HG02938 (cell line): ENCODE measurements at regions not wholly inside any gene's neighbourhood (a gene's known extent, or its start where the extent isn't known, plus 50 kb on each side); places are given as distances from the start of the nearest gene placed in this dataset.
"Not testable (repeated sequence)": the region's sequence is repeated elsewhere in the genome, so short reads cannot be mapped to it uniquely, and the experiment has no call there.

Experiments
- ATAC-seq: cut with Tn5 transposase; IDR thresholded peaks from one replicate; pipeline ENCODE4 v1.9.1; 2021; ENCODE audit warnings: mild to moderate bottlenecking, moderate library complexity; ENCODE audit not compliant: unreplicated experiment

DNA sequence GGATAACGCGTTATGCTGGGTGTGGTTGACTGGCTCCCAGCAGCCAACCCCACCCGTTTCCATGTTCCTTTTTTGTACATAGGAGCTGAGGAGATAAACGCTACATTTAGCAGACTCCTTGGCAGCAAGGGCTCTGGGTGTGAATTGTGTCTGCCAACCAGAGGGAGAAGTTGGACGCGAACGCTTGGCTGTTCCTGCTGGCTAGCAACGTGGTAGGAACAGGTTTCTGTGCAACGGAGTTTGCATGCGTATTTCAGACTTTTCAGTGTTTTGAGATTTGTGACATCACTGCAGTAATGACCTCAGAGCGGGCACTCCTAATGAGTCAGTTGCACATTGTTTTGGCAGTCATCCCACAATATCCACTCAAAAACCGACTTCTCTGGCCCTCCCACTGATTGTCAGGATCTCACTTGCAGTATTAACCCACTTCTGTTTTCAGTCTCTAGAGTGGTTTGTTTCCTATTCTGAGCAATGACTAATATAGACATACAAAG lies 98.7 kb upstream of the RGS1 start:
- ATAC-seq: peak; percentile 90

DNA sequence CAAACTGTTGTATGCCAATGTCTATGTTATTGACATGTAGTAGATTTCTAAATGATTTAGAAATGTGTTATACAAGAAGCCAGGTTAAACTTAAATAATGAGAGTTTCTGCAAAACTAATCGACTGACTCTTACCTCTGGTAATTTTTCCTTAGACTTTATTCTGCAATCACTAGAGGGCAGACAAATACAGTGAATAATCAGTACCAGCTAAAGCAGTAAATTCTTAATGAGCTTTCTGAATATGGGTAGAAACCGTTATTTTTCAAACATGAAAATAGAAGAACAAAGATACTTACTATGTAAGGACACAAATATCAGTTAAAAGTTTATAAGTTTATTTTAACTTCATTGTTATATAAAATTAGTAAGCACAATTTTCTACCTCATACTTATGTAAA lies 97.9 kb upstream of the RGS1 start:
- no peak for ATAC-seq

DNA sequence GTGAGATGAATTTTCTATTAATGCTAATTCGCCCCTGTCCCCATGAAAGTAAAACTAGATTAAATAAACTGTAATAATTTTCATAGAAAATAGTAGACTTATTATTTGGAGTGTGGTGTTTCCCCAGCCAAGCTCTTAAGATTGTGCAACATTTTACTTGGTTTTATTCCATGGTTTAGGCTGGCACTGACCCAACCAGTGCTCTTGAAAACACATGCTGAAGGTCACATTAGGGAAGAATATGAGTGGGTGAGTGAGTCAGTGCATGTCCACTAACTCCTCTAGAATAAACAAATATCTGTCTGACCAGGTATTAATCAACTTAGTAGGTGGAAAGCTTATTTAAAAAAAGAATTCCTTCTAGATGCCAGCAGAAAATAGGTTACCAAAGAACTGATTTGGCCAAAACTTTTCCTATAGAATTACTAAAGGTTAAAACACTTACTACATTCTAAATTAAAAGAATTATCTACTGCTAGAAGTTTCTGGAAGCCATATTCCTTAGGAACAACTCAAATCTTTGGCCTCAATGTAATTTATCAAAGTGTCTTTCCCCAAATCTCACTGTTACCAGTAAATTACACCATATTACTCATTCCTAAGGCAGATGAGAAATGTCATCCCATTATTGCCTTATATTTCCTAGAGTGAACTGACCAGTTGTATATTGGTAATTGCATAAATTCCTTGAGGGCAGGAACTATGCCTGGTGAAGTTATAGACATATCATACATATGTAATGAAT lies 89.7 kb upstream of the RGS1 start:
- ATAC-seq: no peak

DNA sequence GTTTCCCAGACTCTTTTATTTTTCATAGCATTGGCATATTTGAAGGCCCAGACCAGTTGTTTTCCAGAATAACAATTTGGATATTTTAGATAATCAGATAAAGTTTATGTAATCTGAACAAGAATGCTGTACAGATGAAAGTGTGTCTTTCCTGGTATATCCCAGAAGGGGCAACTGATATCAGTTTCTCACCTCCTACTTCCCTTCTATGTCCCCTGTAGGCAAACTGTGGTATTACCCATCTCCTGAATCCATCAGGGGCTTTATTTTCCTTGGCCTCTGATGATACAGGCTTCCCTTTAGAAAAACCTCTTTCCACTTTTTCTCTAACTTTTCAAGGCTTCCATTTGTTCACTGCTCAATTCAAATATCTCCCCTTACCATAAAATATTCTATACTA lies 87.5 kb upstream of the RGS1 start:
- no peak for ATAC-seq

DNA sequence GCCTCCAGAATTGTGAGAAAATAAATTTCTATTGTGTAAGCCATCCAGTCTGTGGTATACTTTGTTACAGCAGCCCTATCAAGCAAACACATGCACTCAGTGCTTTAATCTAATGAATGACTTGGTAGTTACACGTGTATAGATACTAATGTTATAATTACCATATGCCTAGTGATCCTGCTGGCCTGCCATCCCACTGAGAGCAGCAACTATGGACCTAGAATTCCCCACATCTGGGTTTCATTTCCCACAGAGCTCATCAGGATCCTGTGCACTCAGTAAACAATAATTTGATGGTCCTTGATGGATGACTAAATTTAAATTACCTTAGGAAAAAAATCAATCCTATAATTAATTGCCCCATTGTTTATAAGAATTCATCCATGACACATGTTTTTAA lies 86.5 kb upstream of the RGS1 start:
- no peak for ATAC-seq

DNA sequence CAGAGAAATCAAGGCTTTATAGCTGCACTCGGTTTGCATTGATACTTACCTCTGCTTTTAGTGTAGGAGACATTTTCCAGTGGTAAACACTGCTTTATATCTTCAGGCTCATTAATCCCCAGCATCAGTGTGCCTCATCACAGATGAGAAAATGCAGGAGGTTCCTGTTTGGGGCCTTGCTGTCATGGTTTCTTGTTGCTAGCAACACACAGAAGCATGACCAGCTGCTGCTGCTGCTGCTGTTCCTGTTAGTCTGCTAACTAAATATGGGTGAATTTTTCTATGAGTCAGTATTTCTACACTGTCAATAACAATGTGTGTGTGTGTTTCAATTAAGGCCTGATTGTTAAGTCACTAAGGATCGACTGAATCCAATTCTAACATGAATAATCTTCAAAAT lies 85.8 kb upstream of the RGS1 start:
- ATAC-seq: peak; percentile 99

DNA sequence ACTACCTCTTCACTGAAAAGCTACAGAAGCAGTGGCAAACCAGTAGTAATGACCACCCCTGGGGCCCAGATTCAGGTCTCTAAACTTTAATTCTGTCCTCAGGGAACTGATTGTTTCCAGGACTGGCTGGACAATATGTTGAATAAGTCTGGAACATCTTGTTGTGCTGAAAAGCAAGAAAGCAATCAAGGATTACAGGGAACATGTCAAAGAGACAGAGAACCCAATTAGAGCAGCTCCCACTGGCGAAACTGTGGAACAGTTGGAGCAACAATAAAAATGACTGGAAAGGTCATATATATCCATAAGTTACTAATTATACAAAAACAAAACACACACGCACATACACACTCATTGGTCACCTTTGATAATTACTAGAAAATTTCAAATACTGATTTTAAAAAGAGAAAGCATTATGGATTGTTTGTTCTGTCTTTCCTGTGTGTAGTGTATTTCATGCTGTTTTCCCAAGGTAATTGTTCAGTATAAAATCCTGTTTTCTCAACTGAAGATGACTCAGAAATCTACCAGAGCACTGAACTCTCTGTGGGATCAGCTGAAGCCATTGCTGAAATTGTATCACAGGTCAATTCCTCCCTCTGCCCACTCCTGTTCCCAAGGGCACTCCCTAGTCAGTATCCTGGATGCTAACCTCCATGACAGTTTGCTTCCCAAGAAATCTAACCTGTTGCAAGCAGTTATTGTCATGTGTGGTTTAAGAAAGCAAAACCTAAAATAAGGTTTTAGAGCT lies 83.6 kb upstream of the RGS1 start:
- ATAC-seq: no peak

DNA sequence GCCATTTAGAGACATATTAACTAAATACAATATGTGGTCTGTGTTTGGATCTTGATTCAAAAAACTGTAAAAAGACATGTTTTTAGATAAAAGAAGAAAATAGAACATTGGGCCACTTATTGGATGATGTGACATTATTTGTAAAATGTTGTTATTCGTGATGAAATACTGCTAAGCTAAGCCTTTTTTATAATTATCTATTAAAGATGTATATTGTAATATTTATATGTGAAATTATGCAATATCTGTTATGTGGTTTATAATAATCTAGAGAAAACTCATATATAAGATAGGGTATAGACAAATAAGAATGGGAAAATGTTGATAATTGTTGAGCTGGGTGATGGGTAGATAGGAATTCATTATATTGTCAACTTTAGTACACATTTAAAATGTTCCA lies 82.0 kb upstream of the RGS1 start:
- no peak for ATAC-seq

DNA sequence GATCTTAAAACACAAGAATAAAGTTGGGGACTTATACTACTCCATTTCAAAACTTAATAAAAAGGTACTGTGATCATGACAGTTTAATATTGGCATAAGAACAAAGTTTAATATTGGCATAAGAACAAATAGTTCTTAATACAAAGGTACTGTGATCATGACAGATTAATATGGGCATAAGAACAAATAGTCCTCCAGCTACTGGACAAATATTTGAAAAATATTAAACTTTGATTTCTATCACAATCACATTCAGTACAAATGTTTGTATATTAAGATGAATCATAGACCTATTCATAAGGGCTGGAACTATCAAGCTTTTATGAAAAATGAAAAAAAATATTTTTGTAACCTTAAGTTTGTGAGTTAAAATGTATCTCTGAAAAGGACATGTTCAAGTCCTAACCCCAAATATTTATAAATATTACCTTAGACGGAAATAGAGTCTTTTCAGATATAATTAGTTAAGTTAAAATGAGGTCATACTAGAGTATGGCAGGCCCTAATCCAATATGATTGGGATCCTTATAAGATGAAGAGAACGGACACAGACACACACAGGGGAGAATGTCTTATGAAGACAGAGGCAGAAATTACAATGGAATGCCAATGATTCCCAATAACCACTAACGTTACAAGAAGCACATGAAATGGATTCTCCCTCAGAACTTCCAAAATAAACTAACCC lies 79.1 kb upstream of the RGS1 start:
- ATAC-seq: no peak

DNA sequence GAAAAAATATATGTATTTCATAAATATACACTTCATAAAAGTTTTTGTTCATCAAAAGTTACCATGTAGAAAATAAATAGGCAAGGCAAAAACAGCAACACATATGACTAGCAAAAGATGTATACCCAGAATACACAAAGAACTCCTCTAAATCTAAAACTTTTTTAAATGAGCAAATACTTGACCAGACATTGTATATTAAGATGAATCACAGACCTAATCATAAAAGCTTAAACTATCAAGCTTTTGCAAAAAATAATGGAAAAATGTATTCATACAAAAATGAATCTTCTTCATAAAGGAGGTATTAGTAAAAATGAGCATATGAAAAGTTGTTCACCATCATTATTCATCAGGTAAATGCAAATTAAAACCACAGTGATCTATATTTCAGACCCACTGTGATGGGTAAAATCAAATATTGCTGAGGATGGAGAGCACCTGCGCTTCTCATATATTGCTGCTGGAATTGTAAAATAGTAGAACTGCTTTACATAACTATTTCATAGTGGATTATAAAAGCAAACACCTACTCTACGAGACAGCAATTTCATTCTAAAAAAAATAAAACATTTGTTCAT lies 78.3 kb upstream of the RGS1 start:
- no peak for ATAC-seq

DNA sequence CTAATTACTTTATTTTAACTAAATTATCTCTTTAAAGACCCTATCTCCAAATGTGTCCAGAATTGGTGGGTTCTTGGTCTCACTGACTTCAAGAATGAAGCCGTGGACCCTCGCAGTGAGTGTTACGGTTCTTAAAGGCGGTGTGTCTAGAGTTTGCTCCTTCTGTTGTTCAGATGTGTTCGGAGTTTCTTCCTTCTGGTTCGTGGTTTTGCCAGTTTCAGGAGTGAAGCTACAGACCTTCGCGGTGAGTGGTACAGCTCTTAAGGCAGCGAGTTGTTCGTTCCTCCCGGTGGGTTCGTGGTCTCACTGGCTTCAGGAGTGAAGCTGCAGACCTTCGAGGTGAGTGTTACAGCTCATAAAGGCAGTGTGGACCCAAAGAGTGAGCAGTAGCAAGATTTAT lies 77.5 kb upstream of the RGS1 start:
- not testable (repeated sequence) for ATAC-seq

DNA sequence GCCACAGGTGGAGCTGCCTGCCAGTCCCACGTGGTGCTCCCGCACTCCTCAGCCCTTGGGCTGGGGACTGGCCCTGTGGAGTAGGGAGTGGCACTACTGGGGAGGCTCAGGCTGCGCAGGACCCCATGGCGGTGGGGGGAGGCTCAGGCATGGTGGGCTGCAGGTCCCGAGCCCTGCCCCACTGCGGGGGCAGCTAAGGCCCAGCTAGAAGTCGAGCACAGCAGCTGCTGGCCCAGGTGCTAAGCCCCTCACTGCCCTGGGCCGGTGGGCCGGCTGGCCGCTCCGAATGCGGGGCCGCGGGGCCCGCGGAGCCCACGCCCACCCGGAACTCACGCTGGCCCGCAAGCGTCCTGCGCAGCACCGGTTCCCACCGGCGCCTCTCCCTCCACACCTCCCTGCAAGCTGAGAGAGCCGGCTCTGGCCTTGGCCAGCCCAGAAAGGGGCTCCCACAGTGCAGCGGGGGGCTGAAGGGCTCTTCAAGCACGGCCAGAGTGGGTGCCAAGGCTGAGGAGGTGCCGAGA lies 76.5 kb upstream of the RGS1 start:
- not testable (repeated sequence) for ATAC-seq

DNA sequence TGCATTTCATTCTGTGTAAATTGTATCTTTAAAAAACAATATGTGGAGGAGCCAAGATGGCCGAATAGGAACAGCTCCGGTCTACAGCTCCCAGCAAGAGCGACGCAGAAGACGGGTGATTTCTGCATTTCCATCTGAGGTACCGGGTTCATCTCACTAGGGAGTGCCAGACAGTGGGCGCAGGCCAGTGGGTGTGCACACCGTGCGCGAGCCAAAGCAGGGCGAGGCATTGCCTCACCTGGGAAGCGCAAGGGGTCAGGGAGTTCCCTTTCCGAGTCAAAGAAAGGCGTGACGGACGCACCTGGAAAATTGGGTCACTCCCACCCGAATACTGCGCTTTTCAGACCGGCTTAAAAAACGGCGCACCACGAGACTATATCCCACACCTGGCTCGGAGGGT lies 75.0 kb upstream of the RGS1 start:
- not testable (repeated sequence) for ATAC-seq

DNA sequence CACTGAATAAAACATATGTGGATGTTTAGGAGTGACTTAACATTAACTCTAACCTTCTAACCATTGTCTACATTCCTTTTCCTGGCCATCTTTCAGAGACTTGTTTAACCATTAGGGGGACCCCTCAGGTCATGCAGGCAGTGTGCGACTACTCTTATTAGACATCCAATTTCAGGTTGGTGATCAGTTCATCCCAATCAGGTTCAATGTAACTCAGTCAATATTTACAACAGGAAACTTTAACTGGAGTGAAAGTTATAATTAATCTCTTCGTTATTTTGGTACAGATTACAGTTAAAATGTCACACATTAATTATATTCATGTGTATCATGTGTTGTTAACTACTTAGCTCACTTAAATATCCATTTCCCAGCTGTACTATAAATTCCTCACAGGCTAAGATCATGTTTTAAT lies 68.8 kb upstream of the RGS1 start:
- ATAC-seq: peak; percentile 93

DNA sequence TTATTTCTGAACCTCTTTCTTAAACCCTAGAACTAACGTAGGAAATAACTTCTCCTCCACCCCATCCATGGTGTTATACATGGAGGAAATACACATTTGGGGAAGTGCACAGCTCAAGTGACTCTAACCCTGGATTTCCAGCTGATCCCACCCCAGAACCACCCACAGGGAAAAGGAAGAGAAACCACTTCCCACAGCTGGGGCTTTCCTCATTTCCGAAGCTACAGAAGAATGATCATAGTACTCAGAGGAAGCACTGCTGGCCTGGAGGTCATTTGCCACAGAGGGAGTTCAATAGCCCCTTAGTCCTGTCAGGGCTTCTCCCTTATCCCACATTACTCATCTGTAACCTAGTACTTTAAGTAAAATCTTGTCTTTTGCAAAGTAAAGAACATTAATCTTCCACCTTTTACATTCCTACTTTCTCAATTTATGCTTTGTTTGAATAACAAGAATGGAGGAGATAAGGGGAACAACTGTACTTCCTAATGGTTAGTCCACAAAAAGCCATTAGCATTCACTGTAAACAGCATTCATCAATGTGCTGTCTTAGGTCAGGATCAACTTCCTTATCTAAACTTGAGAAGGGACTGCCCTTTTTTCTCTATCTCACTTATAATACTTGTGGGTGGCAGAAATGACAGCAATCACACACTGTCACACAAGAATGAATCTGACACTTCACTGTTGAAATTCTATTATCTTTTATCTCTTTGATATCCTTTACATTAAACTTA lies 63.0 kb upstream of the RGS1 start:
- peak; percentile 19 for ATAC-seq

DNA sequence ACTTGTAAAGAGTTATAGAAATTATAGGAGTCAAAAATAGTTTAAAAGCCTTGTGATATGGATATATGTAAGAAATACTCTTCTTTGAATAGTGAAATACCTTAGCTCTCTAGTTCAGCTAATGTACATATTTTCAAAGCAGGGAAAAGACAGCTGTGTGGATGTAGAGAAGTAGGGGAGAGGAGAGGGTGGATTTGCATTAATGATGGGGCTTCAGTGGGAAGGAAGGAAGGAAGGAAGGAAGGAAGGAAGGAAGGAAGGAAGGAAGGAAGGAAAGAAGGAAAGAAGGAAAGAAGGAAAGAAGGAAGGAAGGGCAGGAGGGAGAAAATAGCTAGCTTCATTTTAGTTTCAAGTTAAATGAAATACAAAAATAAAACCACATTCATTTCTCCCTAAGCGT lies 62.4 kb upstream of the RGS1 start:
- no peak for ATAC-seq

DNA sequence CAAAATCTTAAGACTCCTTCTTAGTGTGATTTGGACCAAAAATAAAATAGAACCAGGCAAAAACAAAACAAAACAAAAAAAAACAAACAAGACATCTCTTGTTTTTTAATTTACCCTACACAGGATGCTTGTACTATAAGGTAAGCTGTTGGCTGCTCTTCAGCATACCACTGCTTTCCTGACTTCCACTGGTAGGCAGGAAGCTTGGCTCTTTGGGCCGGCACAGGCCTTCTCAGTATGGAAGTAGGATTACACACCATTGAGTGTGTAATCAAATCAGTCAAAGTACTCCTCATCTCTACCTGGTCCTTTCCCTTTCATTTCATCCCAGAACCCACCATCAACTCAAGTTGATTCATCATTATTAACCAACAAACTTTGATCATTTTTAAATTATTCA lies 61.9 kb upstream of the RGS1 start:
- no peak for ATAC-seq

DNA sequence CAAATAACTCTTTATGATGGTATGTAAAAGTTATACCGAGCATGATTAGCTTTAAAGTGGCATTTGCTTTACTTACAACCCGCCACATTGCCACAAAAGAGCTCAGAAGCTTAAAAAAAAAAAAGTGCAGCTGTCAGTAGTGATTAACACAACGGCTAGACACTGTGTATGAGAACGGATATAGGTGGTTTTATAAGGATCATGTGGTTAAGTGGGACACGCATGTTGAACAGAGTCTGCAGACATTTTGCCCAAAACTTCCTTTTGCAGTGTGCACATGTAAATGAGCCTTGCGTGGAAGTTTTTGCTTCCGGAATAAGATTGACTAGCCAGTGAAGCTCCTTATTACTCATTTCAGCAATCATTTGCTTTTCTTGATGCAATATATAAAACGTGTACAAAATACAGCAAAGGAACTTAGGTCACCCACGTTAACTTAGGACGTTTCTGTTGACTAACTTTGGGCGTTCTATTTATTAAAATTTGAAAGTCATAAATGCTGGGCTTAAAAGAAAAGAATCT lies 58.7 kb upstream of the RGS1 start:
- ATAC-seq: peak; percentile 96

DNA sequence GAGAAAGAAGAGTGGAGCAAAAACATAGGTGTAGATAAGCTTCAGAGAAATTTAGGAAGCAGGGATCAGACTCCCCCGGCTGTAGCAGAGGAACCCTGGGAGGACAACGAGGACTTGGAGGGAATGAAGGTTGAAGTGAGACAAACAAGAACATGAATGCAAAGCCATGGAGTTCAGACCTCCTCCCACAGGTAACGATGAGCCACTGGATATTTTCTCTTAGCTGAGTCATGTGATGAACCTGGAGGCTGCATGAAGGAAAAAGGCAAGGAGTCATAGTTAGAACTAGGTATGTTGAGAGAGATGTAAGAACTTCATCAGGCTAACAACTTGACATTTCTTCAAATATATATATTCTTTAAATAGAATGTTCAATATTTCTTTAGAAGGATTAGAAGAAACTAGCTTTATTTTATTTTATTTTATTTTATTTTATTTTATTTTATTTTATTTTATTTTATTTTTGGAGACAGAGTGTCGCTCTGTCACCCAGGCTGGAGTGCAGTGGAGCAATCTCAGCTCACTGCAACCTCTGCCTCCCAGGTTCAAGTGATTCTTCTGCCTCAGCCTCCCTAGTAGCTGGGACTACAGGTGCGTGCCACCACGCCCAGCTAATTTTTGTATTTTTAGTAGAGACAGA lies 57.7 kb upstream of the RGS1 start:
- ATAC-seq: not testable (repeated sequence)

DNA sequence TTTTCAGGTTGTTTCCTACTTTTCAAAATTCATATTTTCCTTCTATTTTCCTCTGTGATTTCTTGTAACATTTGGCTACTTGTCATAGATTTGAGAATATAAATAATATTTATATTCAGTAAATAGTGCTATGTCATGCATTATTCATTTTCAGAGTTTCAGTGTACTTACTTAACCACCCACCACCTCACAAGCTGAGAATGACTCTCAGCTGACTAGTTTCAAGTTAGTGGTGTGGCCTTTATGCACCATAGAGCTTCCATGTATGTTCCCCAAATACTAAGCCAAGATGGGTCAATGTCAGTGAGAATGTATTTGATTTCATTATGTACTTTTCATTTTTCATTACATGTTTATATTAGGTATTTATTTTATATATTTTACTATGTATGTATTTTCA lies 56.9 kb upstream of the RGS1 start:
- peak; percentile 51 for ATAC-seq
